DND-41 (cell line): ENCODE measurements at regions not wholly inside any gene's neighbourhood (a gene's known extent, or its start where the extent isn't known, plus 50 kb on each side); places are given as distances from the start of the nearest gene placed in this dataset.

Source experiments
- ATAC-seq: fragments of 200-7000 bp; cut with Tn5 transposase; 3 replicates; pipeline ENCODE4 v1.9.1; 2021; ENCODE audit warnings: low read depth; ENCODE audit not compliant: insufficient read depth
- DNase-seq: peaks from one replicate; pipeline ENCODE4 v3.0.0-alpha.2; 2020
- H2AFZ ChIP-seq: 2 replicates; pipeline ENCODE4 v1.6.0; 2012; ENCODE audit warnings: low read depth, low read length
- H3K27ac ChIP-seq: 2 replicates; pipeline ENCODE4 v1.5.1; 2012; ENCODE audit warnings: low read length, inconsistent platforms
- H3K27me3 ChIP-seq: fragments of 200-600 bp; sonication (generic); 2 replicates; pipeline ENCODE4 v1.6.0; 2012; ENCODE audit warnings: low read length, mild to moderate bottlenecking, inconsistent platforms; ENCODE audit not compliant: insufficient read depth, poor library complexity
- H3K36me3 ChIP-seq: 2 replicates; pipeline ENCODE4 v1.5.1; 2012; ENCODE audit warnings: low read length, inconsistent platforms; ENCODE audit not compliant: insufficient read depth
- H3K4me1 ChIP-seq: 2 replicates; pipeline ENCODE4 v1.5.1; 2012; ENCODE audit warnings: mild to moderate bottlenecking, low read length; ENCODE audit not compliant: insufficient read depth
- H3K4me2 ChIP-seq: 2 replicates; pipeline ENCODE4 v1.6.0; 2012; ENCODE audit warnings: mild to moderate bottlenecking, moderate library complexity, low read length, inconsistent platforms; ENCODE audit not compliant: insufficient read depth
- H3K4me3 ChIP-seq, 2 experiments: fragments of 200-600 bp in 1 of 2; shearing (Covaris generic) in 1 of 2; 2 replicates each; pipeline ENCODE4 v1.5.1; 2012 to 2016; ENCODE audit warnings: inconsistent platforms in 2 of 2, low read length in 2 of 2, mild to moderate bottlenecking in 2 of 2, low read depth in 1 of 2, moderate library complexity in 1 of 2
- H3K79me2 ChIP-seq: 2 replicates; pipeline ENCODE4 v1.6.0; 2012; ENCODE audit warnings: low read length, inconsistent platforms; ENCODE audit not compliant: insufficient read depth
- H3K9ac ChIP-seq: 2 replicates; pipeline ENCODE4 v1.6.0; 2012; ENCODE audit warnings: low read depth, mild to moderate bottlenecking, inconsistent platforms, low read length, moderate library complexity
- H3K9me3 ChIP-seq: 2 replicates; pipeline ENCODE4 v1.5.1; 2012; ENCODE audit warnings: low read length, moderate library complexity, mild to moderate bottlenecking, inconsistent platforms; ENCODE audit not compliant: insufficient read depth, severe bottlenecking
- H4K20me1 ChIP-seq: 2 replicates; pipeline ENCODE4 v1.6.0; 2012; ENCODE audit warnings: low read length; ENCODE audit not compliant: insufficient read depth
- CTCF ChIP-seq: IDR thresholded peaks from 2 replicates; pipeline ENCODE4 v1.5.1; 2012; ENCODE audit warnings: borderline replicate concordance, low read length, moderate library complexity, mild to moderate bottlenecking; ENCODE audit not compliant: poor library complexity, severe bottlenecking; ENCODE audit errors: extremely low read depth
- EZH2 ChIP-seq: IDR thresholded peaks from 3 replicates; pipeline ENCODE4 v1.6.1; 2012; ENCODE audit warnings: borderline replicate concordance, low read depth, mild to moderate bottlenecking, moderate library complexity, low read length, inconsistent platforms; ENCODE audit not compliant: severe bottlenecking

- Histone ChIP-seq H3K27ac (no peak overlapping the region), H3K4me2 (no peak overlapping the region), H3K79me2 (no peaks in the 10 kb centered on the region), H2AFZ (no peak overlapping the region), H3K4me3 (no peak overlapping the region), H3K36me3 (no peaks in the 10 kb centered on the region), H3K4me1 (no peaks in the 10 kb centered on the region), H3K9me3 (peaks cover 15% of the 10 kb centered on the region), H3K9ac (no peak overlapping the region), H3K27me3 (no peaks in the 10 kb centered on the region), H4K20me1 (no peaks in the 10 kb centered on the region)
- ATAC-seq (no peak), DNase-seq (no peak)
- TF ChIP-seq CTCF (no peak), EZH2 (no peak)
Measured at GRCh38 chr18:11544060-11544633, 65.2 kb upstream of the SLC35G4 start.

GRCh38 chr18:11541179-11541578, 68.2 kb upstream of the SLC35G4 start:
- Histone ChIP-seq H3K27me3 (no peaks in the 10 kb centered on the region), H3K27ac (no peak overlapping the region), H3K4me2 (no peak overlapping the region), H3K79me2 (no peaks in the 10 kb centered on the region), H3K4me1 (no peaks in the 10 kb centered on the region), H3K9ac (no peak overlapping the region), H3K9me3 (peaks cover 15% of the 10 kb centered on the region), H3K4me3 (no peak overlapping the region), H2AFZ (no peak overlapping the region), H3K36me3 (no peaks in the 10 kb centered on the region), H4K20me1 (no peaks in the 10 kb centered on the region)
- ATAC-seq: no peak
- DNase-seq: no peak
- no peak for TF ChIP-seq CTCF

DNA sequence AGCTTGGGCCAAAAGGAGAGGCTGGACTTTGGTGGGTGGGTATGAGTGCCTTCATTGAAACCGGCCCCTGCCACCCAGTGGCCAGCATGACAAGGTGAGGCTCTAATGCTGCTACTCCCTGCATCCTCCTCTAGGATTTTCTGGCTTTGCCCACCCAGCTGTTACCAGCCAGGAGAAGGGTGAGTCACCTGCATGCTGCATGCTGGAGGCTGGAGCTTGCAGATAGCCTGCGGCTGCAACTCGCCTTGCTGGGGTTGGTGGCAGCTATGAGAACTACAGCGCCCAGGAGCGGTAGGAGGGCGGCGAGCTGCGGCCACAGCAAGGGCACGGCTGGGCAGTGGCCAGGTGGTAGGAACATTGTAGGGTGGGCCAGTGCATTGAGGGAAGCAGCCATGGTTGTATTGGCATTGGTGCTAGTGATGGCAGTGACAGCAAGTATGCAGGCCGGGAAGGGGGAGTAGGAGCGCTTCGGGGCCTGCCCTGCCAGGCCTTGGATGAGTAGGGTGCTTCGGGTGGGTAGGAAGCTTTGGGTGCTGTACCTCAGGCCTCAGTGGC, 75.4 kb upstream of the SLC35G4 start:
- no peak overlapping the region for H2AFZ ChIP-seq
- H3K79me2 ChIP-seq: no peaks in the 10 kb centered on the region
- ATAC-seq: no peak
- H3K9me3 ChIP-seq: no peaks in the 10 kb centered on the region
- H3K4me3 ChIP-seq: no peak overlapping the region
- H3K4me2 ChIP-seq: no peak overlapping the region
- DNase-seq: no peak
- no peaks in the 10 kb centered on the region for H3K4me1 ChIP-seq
- H3K9ac ChIP-seq: no peak overlapping the region
- H4K20me1 ChIP-seq: no peaks in the 10 kb centered on the region
- no peak overlapping the region for H3K27ac ChIP-seq
- TF ChIP-seq EZH2: no peak
- TF ChIP-seq CTCF: no peak
- no peaks in the 10 kb centered on the region for H3K36me3 ChIP-seq
- H3K27me3 ChIP-seq: no peaks in the 10 kb centered on the region
